Activated naive CD4-positive, alpha-beta T cell treated with anti-CD3 and anti-CD28 coated beads, Interleukin-2, amount 50 U/mL, for 16 hours (primary cell): ENCODE measurements at regions not wholly inside any gene's neighbourhood (a gene's known extent, or its start where the extent isn't known, plus 50 kb on each side); places are given as distances from the start of the nearest gene placed in this dataset.

Experiments used
- DNase-seq: peaks from one replicate; pipeline ENCODE4 v3.0.0-alpha.2; 2020

GRCh38 chr6:227074-227782 is 65.1 kb upstream of the DUSP22 start:
- DNase-seq: no peak

GRCh38 chr6:227812-228338 is 64.4 kb upstream of the DUSP22 start:
- no peak for DNase-seq

GRCh38 chr6:228881-229651 is 63.2 kb upstream of the DUSP22 start:
- no peak for DNase-seq

- no peak for DNase-seq
Measured at GRCh38 chr6:231779-232178, 60.5 kb upstream of the DUSP22 start.

- DNase-seq: no peak
Measured at GRCh38 chr6:232982-233640, 59.2 kb upstream of the DUSP22 start.

GRCh38 chr6:234706-235372 is 57.4 kb upstream of the DUSP22 start:
- no peak for DNase-seq

- peak; percentile 77 for DNase-seq
Measured at GRCh38 chr6:235763-236360, 56.4 kb upstream of the DUSP22 start.

- no peak for DNase-seq
Measured at GRCh38 chr6:236519-236918, 55.8 kb upstream of the DUSP22 start.

- DNase-seq: no peak
Measured at GRCh38 chr6:240151-240550, 52.1 kb upstream of the DUSP22 start.

GRCh38 chr6:241336-241865 is 50.9 kb upstream of the DUSP22 start:
- no peak for DNase-seq
